ENCODE measurements at regions not wholly inside any gene's neighbourhood (a gene's known extent, or its start where the extent isn't known, plus 50 kb on each side); places are given as distances from the start of the nearest gene placed in this dataset.

DNA sequence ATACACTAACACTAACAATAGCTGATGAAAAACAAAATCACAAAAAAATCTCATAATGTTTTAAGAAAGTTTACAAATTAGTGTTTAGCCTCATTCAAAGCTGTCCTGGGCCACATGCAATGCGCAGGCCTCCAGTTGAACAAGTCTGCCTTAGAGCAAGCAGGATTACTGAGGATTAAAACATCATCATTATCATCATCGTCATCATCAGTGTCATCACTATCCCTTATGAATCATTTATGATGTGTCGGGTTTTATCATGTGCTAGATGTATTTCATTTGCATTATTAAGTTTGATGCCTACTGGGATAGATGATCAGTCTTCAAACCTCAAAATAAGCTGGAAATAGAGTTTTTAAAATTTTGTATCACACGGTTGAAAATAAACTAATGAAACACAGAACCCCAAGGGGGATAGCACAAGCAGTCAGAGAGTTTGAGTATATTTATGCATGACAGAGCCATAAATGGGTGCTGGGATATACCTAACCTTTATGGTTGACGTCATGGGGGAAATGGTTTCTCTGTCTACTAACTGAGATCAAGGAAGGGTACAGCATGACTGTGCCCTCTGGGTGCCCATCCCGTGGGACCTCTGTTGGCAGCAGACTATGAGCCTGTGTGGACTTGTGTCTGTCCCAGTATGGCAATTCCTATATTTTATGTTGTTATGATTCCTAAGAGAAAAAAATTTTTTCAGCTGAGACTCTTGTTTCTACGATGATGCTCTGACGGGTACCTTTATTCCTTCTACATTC is 150.3 kb upstream of the ADRA1B start:
- no peak for DNase-seq

DNA sequence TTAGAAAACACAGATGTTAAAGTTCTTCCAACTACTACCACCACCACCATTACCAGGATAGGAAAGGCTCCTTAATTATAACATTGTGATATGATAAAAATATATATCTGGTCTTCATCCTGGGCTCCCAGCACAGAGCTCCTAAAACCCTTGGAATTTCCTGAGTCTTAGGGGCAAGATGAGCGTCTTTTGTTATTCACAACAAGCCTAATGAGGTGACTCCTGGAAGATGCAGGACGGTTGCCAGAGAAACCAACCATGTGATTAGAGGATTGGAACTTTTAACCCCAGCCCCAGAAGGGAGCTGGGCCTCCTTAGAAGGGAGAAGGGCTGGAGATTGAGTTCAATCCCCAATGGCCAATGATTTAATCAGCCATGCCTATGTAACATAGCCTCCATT is 148.0 kb upstream of the ADRA1B start:
- no peak for DNase-seq

DNA sequence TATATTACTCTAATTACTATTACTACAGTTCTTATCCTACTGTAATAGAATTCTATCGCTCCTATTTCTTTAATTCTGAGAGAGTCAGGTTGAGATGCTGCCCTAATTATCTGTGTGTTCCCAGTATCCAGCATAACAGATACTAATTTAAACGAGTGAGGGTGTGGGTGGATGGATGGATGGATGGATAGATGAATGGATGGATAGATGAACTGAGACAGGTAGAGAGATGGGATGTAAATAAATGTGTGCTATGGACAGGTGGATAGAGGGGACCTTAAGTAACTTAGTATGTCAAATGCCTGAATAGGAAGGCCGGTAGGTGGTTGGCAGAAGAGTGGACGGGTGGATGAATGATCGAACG is 143.6 kb upstream of the ADRA1B start:
- DNase-seq: no peak

DNA sequence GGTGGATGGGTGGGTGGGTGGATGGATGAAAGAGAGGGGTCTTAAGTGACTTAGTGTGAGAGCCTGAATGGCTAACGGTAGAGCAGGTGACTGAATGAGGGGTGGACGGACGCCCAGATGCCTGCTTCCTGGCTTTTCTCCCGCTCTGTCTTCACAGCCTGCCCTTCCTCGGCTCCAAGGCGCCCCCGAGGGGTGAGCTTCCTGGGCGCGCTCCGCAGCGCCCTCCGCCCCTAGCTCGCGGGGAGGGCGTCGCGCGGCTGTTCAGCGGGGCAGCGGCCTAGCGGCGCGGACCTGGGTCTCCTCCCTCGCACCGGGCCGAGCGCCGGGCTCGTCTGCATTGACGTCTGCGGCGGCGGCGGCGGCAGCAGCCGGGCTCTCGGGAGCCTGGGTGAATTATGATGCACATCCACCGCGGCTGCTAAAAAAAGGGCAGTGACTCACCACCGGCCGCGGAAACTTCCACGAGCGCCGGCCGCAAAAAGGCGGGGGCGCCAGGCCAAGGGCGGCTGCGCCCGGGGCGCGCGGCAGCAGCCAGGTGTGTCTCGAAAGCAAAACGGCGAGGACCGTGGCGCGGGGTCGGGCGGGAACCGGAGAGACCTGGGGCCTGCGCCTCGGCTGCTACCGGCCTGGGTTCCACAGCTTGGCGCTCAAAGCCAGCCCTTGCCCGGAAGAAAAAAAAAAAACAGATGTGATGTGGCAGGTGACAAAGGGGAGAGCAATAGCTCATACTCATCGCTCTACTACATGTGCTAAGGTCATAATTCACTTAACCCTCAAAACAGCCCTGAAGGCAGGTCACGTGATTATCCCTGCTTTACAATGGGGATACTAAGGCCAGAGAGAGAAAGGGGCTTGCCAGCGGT is 143.0 kb upstream of the ADRA1B start:
- peak; percentile 20 for DNase-seq

DNA sequence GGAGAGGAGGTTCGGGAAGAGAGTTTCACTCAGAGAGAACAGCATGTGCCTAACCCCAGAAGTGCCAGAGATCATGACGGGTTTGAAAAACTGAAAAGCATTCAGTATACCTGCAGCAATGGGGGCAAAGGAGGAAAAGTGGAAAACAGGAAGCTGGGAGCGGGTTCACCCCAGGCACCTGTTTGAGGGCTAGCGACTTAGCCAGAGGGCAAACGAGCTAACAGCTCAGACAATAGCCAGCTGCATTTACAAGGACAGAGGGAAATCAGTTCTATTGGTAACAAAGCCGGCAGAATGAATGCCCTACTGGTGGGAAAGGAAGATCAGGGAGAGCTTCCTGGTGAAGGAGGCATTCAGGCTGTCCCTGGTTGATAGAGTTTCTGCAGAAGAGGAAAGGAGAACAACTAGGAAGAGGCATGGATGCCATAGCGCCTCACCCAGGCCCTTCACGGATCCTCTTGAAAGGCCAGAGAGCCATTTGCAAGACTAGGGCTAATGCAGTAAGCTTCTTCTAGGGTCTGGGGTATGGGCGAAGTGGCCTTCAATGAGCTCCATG is 141.7 kb upstream of the ADRA1B start:
- no peak for DNase-seq

DNA sequence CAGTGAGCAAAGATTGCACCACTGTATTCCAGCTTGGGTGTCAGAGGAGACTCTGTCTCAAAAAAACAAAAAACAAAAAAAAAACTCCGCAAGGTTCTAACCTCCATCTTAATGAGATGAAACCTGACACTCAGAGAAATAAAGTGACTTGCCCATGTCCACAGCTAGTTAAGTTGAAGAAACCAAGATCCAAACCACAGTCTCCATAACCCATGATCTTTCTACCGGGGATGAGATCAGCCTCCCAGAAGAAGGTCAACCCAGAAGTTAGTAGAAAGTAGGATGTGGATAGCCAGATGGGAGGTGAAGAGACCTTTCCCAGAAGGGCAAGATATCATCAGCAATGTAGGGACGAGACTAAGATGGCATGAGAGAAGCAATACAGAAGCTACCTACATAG is 140.4 kb upstream of the ADRA1B start:
- no peak for DNase-seq

DNA sequence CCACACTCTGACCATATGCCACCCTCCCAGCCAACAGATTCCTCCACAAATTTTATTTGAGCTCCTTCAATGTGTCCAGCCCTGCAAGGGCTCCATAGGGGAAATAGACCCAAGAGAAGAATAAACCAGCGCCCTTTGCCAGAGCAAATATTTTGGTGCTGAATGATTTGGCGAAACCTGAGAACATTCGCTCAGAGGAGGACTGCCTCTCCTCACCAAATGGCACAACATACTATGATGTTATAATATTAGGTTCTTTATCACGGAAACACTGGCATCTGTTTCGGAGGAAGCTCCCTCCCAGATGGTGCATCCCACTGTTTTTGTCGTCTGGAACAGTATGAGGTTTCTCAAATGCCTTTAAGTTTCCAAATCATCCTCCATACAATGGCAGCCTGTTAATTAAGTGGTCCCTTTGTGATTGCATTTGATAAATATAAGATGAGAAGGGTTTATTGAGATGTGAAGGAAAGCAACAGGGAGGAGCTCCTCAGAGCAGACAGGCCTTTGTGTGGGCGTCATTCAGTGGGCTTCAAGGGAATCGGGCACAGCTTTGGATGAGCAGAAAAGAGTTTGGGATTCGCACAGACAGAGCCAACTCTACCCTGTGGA is 139.1 kb upstream of the ADRA1B start:
- DNase-seq: no peak

DNA sequence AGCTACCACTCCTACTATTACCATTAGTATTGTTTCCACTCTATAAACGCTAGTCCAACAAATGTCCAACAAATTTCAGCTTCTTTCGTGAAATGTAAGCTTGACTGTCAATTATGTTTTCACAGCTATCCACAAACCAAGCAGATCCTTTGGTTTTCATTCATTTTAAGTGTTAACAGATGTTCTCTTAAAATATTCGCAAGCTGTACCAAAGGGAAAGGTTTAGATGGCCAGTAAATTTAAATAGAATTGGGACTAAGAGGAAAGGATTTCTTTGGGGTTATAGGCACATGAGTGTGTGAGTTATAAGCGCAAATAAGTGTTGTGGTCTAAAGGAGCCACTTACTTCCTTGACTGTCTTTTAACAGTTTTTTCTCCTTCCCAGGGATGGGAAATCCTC is 136.8 kb upstream of the ADRA1B start:
- no peak for DNase-seq

DNA sequence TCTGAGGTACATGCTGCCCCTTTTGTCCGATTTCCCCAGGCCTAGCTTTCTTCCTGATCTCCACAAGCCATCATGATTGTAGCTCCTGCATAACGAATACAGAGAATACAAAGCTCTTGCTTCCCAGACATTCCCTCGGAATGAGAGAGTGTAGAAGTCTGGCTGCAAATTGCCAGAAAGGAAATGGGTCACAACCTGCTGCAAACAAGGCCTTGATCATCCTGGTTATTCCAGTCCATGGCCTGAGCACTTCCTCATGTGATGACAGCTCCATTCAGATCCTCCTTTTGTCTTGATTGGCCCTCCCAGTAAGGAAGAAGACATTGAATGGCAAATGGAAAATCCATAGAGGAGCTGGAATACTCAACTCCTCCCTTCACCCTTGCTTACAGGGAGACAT is 136.0 kb upstream of the ADRA1B start:
- no peak for DNase-seq

DNA sequence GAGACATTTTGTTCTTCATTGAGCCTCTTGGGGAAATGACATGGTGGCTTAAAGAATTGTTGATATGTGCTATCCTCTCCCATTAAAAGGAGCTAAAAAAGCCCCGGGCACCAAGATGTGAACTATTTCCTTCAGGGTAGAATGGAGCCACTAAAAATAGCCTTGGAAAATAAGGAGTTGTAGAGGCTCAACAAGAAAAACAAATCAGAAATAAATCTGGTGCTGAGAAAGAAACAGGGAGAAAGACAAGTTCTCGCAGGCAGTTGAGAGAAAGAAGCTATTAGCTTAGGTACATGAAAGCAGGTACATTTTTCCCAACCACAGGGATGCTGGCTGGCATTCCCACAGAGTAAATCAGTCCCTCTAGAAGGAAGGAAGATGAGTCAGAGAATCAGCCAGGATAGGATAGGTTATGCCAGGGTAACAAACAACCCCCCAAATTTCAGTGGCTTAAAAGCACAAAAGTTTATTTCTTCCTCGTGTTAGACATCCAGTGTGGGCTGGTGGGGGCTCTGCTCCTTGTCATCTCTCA is 134.6 kb upstream of the ADRA1B start:
- no peak for DNase-seq

DNA sequence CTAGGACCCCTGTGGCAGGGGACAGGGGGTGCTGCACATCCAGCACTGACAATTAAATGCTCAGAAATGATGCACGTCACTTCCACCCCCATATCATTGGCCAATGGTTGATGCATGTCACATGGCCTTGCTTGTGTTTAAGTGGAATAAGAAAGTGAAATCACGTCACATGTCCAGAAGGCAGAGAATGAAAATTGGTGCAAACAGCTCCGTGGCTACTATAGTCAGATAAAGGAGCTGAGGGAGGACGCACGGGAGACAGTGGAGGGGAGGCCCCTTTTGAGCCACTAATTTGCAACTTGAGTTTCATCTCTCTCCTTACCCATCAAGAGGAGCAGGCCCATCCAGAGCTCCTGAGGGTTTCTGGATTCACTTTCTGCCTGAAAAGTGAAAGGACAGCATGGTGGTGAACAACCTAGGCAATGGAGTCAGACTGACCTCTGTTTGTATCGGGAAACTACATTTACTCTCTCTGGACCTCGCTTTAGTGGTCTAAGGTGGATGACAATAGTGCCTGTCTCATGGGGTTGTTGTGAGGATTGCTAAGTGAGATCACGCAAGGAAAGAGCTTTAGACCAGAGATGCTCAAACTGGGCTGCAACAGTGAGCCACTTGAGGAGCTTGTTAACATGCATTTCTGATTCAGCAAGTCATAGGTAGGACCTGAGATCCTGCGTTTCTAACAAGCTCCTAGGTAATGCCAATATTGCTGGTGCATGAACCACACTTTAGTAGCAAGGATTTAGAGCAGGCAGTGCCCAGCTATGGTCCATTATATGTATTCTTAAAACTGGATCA is 133.9 kb upstream of the ADRA1B start:
- DNase-seq: no peak

DNA sequence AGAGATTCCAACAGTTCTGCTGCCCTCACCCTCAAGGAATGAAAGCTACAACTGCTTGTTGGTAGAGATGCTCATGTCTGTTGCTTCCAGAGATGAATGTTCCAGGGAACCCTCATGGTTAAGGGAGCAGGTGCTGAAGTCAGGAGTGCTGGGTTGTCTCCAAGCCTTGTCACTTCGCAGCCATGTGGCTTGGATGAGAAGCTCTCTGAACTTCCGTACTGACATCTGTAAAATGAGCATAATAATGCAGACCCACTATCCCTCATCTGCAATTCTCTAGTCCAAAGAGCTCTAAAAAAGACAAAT is 133.3 kb upstream of the ADRA1B start:
- DNase-seq: no peak

DNA sequence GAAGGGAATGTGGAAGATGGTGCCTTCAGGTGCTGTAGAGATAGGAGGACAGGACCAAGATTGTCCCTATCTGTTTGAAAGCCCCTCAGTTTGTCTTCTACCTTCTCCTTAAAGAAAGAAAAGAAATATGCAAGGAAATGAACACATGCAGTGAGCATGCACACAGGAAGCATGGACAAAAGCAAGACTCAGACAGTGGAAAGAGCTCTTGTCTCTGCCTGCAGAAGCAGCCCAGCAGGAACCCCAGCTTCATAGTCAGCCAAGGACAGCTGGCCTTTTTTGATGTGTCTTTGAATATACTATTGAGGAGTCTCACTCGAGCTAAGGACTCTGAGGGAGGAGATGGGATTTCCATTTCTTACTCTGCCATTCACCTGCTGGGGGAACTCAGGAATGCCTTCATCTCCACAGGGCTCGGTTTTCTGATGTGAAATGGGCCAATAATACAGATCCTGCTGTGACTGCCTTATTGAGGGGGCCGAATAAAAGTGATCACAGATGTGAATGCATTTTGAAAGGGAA is 132.5 kb upstream of the ADRA1B start:
- no peak for DNase-seq

DNA sequence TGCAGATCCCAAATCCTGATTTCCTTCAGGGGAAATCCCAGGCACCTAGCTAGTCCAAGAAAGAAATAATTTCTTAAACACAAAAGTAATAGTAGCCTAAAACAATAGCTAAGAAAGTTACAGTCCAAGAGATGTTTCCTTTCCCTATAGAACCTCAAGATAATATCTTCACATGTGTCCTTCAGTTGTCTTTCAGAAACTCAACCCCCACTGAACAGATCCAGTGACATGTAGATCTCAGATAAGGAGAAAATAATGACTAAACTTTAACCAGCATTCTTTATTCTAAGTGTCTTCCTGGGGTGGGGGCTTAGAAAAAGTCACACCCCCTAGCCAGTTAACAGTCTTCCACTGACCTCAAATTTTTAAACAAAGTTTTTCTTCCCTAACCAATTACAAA is 131.3 kb upstream of the ADRA1B start:
- no peak for DNase-seq

DNA sequence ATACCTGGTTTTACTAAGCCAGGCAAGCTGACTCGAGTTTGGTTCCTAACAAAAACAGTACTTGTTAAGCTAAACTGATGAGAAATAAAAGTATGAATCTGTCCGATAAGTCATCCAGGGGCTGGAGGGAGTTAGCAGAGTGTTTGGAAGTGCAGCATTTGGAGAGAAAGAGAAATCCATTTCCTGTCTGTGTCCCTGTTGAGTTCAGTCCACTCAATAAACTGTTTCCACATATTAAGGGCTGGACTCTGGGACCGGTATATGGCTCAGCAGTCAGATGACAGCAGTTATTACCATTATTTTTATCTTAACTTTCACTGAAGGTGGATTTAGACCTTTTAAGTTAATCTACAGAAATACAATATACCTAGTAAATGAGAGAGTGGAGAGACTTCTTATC is 130.6 kb upstream of the ADRA1B start:
- no peak for DNase-seq

DNA sequence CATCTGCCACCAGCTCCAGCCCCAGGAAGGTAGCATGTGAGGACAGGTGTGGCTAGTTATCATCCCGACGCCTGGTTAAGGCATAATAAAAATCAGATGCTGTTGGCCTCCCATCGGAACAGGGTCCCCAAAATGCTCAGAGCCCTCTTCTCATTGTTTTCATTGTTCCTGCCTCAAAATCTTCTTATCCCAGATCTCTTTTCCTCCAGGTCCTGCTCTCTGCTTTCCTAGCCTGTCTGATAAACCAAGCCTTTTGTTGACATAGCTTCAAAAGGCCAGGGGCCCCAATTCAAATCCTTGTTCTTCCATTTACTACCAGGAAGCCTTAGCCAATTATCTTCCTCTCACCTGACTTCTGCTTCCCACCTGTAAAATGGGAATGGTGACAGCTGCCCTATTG is 130.1 kb upstream of the ADRA1B start:
- no peak for DNase-seq

DNA sequence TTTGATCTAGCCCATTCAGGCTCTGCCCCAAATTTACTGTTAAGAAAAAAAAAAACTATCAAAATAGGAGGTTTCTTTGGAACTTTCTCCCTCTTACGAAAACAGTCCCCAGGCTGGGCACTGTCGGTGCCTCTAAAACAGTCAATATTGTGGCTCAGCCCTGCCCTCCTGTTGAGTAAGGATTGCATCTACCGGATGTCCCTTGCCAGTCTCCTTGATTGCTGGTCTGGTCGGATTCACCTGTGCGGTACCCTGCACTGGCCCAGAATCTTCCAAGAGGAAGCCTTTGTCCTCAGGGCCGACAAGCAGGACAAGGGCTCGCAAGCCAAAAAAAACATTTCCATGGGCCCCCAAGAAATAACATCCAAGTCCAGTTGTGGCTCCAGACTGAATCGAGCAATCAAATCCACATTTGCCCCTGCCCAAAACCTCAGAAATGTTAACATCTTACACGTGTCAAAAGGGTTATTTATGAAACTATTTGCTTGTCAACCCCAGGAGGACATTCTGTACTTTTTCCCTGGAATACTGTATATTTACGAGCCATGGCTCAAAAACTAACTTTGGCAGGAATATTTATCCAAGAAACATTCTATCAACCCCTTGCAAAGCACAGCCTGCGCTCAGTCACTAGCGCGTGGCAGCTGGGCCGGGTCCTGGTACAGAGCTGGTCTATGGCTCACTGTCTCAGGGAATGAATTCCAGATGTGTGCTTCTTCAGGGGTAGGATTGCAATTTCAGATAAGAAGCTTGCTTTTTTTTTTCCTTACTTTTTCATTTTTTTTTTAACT is 129.2 kb upstream of the ADRA1B start:
- no peak for DNase-seq

DNA sequence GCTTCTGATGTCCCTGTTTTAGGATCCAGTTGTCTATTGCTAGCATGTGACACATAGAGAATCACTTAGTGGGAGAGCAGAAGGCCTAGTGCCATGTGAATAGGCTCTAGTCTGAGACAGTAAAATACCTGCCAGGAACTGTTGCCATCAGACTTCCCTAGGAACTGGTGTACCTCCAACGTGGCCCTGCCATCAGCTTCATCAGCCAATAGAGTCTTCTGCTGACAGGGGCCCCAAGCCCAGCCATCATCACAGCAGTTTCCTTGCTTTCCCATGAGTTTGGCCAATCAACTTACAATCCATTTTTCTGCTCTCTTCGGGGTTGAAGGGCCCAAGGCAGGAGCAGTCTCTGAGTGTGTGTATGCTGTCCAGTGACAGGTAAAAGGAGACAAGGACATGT is 128.4 kb upstream of the ADRA1B start:
- DNase-seq: no peak

DNA sequence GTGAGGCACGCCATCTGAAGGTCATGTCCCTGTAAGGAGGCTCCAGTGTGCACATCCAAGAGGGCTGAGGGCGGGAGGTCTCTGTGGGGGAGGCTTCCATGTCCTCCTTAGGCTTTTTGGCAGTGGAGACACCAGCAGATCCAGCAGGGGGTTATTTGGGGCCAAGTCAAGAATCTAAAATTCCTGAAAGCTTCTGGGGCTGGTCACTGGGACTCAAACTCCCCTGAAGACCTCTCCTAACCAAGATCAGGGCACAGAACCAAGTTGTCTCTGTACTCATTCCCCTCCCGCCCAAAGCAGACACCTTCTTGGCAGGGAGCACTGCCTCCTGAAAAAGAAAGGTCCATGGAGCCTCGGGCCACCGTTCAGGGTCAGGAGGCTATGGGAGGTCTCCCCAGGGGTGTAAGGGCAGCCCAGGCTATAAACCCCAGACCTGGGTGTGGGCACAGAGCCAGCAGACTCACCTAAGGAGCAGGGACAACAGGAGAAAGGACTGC is 127.4 kb upstream of the ADRA1B start:
- no peak for DNase-seq

DNA sequence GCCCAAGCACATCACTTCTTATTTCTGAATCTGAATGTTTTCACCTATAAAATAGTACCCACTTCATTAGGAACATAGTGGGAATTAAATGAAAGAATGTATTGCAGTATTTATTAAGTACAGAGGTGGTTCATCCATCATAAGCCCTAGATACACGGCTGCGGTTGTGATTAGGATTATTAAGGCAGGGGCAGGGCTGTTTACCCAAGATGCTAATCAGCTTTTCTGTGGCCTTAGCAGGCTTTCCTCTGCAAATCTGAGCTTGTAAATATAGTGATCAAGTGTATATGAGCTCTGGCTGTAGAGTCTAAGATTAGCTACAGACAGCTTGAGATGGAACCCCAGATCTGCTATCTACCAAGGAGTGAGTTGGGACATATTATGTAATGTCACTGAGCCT is 124.1 kb upstream of the ADRA1B start:
- no peak for DNase-seq

DNA sequence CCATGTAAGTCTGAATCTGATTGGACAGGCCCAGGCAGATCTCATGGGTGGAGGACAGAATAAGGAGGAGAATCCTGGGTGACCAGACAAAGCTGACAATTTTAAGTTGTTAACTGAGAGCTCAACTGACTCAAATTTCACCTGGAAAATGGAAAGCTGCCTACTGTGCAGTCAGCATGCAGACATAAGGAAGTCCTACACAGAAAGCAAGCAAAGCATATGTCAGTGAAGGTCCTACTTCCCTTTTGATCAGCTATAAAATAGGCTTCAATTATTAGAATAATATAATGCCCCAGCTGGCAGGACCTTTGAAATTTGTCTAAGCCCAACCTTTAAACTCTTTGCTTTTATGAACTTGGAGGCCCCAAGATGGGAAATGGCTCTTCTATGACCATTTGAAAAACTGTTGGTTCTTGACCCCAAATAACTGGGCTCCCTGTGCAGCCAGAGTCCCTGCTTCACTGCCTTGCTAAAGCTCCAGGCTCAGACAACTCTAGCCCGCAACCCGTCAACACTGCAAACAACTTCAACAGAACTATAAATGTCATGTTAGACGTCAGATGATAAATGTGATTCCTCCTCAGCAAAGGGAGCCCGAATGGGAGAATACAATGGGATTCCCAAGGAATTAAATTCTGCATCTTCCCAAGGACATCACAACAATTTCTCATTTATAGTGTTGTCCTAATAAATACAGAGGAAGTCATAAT is 118.9 kb upstream of the ADRA1B start:
- DNase-seq: no peak

Data from NCI-H1417 treated with DMSO at 0.1 percent for 48 hours (cell line).